A549 (cell line): ENCODE measurements at regions not wholly inside any gene's neighbourhood (a gene's known extent, or its start where the extent isn't known, plus 50 kb on each side); places are given as distances from the start of the nearest gene placed in this dataset.

Source experiments
- CEBPB ChIP-seq, 2 experiments: fragments of >200 bp in 1 of 2; sonication (Bioruptor Twin) in 1 of 2; formaldehyde crosslinking in 1 of 2; IDR thresholded peaks; 2 replicates each; pipeline ENCODE4 v1.6.1; 2012 to 2016
- EHMT2 ChIP-seq: fragments of 200-600 bp; sonication (generic); IDR thresholded peaks from 2 replicates; pipeline ENCODE4 v1.6.1; 2016; ENCODE audit warnings: antibody characterized with exemption, low read depth, mild to moderate bottlenecking, moderate library complexity
- EP300 ChIP-seq, 2 experiments: fragments of >200 bp; sonication (Bioruptor Twin); formaldehyde crosslinking; IDR thresholded peaks; 2 replicates in 1 of 2; 3 replicates in 1 of 2; pipeline ENCODE4 v1.6.1; 2016 to 2017
- POLR2A ChIP-seq: IDR thresholded peaks from 2 replicates; pipeline ENCODE4 v1.6.1; 2012; ENCODE audit warnings: mild to moderate bottlenecking, low read length
- RFX5 ChIP-seq: fragments of 450-650 bp; IDR thresholded peaks from 2 replicates; pipeline ENCODE4 v1.7.1; 2014; ENCODE audit warnings: antibody characterized with exemption, mild to moderate bottlenecking, moderate library complexity
- TF ChIP-seq, protein P1 (sequence below): fragments of >200 bp; sonication (Bioruptor Twin); formaldehyde crosslinking; IDR thresholded peaks from 3 replicates; pipeline ENCODE4 v1.5.1; 2016
- TF ChIP-seq, protein P2 (sequence below): fragments of 450-650 bp; IDR thresholded peaks from 2 replicates; pipeline ENCODE4 v1.6.1; 2014; ENCODE audit warnings: antibody characterized with exemption

DNA sequence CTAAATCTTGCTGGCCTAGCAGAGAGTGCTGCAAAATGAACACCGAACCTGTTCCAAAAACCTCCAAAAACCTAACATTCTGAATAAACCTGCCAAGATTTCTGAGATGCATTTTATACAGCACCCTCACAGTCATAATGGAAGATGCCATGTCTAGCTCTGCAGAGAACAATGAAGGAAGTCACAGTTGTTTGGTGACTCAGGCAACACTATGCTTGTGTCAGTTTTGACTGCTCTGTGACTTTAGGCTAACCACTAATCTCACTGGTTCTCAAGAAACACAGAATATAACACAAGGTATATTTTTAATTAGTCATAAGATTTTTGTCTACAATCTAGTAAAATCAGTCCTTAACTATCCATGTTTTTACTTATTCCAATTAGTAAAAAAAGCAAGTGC lies 606.6 kb downstream of the TBL1XR1 start:
- no peak for TF ChIP-seq RFX5
- TF ChIP-seq POLR2A, result no peak
- no peak for TF ChIP-seq CEBPB (IDR thresholded peaks at IDR 0.05)
- no peak for TF ChIP-seq EHMT2
- TF ChIP-seq, protein P1, sequence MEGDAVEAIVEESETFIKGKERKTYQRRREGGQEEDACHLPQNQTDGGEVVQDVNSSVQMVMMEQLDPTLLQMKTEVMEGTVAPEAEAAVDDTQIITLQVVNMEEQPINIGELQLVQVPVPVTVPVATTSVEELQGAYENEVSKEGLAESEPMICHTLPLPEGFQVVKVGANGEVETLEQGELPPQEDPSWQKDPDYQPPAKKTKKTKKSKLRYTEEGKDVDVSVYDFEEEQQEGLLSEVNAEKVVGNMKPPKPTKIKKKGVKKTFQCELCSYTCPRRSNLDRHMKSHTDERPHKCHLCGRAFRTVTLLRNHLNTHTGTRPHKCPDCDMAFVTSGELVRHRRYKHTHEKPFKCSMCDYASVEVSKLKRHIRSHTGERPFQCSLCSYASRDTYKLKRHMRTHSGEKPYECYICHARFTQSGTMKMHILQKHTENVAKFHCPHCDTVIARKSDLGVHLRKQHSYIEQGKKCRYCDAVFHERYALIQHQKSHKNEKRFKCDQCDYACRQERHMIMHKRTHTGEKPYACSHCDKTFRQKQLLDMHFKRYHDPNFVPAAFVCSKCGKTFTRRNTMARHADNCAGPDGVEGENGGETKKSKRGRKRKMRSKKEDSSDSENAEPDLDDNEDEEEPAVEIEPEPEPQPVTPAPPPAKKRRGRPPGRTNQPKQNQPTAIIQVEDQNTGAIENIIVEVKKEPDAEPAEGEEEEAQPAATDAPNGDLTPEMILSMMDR, result no peak
- TF ChIP-seq, protein P2, sequence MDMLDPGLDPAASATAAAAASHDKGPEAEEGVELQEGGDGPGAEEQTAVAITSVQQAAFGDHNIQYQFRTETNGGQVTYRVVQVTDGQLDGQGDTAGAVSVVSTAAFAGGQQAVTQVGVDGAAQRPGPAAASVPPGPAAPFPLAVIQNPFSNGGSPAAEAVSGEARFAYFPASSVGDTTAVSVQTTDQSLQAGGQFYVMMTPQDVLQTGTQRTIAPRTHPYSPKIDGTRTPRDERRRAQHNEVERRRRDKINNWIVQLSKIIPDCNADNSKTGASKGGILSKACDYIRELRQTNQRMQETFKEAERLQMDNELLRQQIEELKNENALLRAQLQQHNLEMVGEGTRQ, result no peak
- no peak for TF ChIP-seq EP300 (IDR thresholded peaks at IDR 0.05)
